NCI-H345 (cell line): ENCODE measurements at regions not wholly inside any gene's neighbourhood (a gene's known extent, or its start where the extent isn't known, plus 50 kb on each side); places are given as distances from the start of the nearest gene placed in this dataset.

Experiments
- DNase-seq: peaks from one replicate; lab custom pipeline; 2025; lab: John Stamatoyannopoulos, UW

GRCh38 chr1:4961935-4962645, 307.7 kb downstream of the AJAP1 start:
- no peak for DNase-seq

GRCh38 chr1:4960782-4961475, 306.5 kb downstream of the AJAP1 start:
- no peak for DNase-seq

GRCh38 chr1:4960336-4960735, 305.9 kb downstream of the AJAP1 start:
- DNase-seq: no peak

GRCh38 chr1:4959216-4959615, 304.8 kb downstream of the AJAP1 start:
- no peak for DNase-seq

GRCh38 chr1:4957027-4957426, 302.6 kb downstream of the AJAP1 start:
- no peak for DNase-seq

GRCh38 chr1:4954392-4954791, 300.0 kb downstream of the AJAP1 start:
- DNase-seq: no peak

DNA sequence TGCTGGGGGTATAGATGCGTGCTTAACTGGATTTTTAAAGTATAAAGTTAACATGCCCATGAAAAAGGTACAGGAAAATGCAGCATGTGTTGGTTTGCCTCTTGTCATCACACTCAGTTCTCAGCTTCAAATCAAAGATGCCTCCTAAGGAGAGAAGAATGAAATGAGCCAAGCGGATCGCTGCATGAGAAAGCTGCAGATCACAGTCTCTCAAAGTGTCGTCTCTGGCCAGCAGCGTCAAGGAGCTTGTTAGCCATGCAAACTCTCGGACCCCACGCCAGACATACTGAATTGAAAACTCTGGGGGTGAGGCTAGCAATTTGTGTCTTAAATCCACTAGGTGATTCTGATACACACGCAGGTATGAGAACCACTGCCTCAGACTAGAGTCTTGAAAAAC, 297.2 kb downstream of the AJAP1 start:
- no peak for DNase-seq

DNA sequence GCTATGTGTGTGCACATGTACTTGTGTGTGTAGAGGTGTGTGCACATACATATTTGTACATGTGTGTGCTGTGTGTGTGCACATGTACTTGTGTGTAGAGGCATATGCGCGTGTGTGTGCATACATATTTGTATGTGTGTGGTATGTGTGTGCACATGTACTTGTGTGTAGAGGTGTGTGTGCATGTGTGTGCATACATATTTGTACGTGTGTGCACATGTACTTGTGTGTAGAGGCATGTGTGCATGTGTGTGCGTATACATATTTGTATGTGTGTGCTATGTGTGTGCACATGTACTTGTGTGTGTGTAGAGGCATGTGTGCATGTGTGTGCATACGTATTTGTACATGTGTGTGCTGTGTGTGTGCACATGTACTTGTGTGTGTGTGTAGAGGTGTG, 291.9 kb downstream of the AJAP1 start:
- no peak for DNase-seq

GRCh38 chr1:4944911-4945310, 290.5 kb downstream of the AJAP1 start:
- no peak for DNase-seq

- no peak for DNase-seq
Measured at GRCh38 chr1:4944072-4944471, 289.7 kb downstream of the AJAP1 start.

DNA sequence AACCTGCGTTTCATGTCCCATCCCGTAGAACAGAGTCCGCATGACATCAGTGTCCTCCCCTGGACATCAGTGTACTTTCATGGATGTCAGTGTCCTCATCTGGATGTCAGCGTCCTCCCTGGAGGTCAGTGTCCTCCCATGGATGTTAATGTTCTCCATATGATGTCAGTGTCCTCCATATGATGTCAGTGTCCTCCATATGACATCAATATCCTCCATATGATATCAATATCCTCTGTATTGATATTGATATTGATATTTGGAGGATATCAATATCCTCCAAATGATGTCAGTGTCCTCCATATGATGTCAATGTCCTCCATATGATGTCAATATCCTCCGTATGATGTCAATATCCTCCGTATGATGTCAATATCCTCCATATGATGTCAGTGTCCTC, 284.9 kb downstream of the AJAP1 start:
- DNase-seq: no peak

GRCh38 chr1:4937876-4938534, 283.6 kb downstream of the AJAP1 start:
- DNase-seq: no peak

GRCh38 chr1:4935807-4936206, 281.4 kb downstream of the AJAP1 start:
- DNase-seq: no peak

- no peak for DNase-seq
Measured at GRCh38 chr1:4933232-4933631, 278.8 kb downstream of the AJAP1 start.

- no peak for DNase-seq
Measured at GRCh38 chr1:4932311-4933030, 278.1 kb downstream of the AJAP1 start.

DNA sequence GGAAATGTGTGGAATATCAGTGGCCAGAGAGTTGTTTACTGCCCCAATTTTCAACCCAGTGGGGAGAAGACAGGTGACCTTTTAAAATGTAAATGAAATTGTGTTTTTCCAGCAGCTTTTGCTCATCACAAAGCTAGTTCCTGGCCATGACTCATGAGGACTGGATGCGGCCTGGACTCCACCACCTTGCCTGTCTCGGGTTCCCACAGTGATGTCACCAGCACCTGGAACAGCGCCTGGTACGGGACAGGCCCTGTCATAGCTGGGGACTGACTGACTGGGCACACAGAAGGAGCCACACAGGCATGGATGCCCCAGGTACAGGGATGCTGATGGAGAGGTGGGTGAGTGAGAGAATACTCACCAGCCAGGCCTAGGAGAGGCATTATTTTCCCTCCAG, 277.1 kb downstream of the AJAP1 start:
- DNase-seq: no peak

DNA sequence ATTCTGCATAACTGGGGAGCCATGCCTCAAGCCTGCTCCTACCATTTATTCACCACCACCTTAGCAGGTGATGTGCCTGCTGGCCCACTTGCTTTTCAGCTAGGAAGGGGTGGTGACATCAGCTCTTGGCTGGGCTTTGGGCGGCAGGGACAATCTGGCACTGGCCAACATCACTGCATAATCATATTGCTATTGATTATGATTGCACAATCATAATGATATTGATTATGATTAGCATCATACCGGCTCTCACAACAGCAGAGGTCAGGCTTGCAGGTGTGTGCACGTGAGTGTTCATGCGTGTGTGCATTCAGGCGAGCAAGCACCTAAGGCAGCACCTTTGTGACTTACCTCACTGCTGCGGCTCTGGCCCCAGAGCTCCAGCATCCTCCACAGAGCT, 273.8 kb downstream of the AJAP1 start:
- no peak for DNase-seq

DNA sequence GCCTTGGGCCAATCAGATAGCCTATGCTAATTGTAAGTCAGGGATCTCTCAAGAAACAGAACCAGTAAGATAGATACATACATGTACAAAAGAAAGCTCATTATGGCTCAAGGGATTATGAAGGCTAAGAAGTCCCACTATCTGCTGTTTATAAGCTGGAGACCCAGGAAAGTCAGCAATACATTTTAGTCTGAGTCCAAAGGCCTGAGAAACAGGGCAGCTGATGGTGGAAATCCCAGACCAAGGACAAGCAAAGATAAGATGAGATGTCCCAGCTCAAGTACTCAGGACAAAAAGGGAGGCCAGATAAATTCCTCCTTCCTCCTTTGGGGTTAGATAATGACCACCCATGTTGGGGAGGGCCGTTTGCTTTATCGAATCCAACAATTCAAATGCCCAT, 269.9 kb downstream of the AJAP1 start:
- no peak for DNase-seq

GRCh38 chr1:4916610-4917009, 262.2 kb downstream of the AJAP1 start:
- DNase-seq: peak; percentile 41

DNA sequence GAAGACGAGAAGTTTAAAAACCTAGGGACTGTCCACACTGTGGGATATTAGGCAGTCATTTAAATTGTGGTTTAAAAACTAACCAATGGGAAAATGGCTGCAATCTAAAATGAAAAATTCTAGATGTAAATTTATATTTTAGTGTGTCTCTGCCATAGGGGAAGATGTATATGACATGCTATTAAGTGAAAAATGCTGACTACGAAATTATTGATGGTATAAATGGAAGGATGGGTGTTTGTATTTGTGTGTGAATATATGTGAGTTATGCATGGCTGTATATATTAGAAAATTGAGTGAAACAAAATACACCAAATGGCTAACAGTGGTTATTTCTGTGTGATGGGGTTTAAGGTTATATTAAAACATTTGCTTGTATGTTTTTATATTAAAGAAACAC, 260.7 kb downstream of the AJAP1 start:
- no peak for DNase-seq

- no peak for DNase-seq
Measured at GRCh38 chr1:4908486-4908885, 254.1 kb downstream of the AJAP1 start.

DNA sequence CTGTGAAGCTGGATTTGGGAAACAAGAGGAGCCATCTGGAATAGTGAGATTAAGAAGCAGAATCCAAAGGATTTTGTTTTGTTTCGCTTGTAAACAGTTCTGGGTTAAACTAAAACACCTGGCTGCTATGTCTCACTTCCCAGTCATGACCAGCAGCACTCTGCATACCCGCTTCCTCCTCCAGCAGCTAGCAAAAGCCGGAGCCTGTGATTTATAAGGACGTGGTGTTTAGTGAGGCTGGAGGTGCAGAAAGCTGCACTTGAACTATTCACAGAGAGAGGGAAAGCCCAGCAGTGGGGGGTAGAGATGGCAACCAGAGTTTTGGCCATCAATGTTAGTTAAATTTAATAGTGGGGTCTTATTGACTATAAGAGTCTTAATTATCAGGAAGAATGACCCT, 240.2 kb downstream of the AJAP1 start:
- DNase-seq: no peak

- no peak for DNase-seq
Measured at GRCh38 chr1:4880626-4881025, 226.2 kb downstream of the AJAP1 start.
